ENCODE measurements at regions not wholly inside any gene's neighbourhood (a gene's known extent, or its start where the extent isn't known, plus 50 kb on each side); places are given as distances from the start of the nearest gene placed in this dataset.
"Not testable (repeated sequence)": the region's sequence is repeated elsewhere in the genome, so short reads cannot be mapped to it uniquely, and the experiment has no call there.

DNA sequence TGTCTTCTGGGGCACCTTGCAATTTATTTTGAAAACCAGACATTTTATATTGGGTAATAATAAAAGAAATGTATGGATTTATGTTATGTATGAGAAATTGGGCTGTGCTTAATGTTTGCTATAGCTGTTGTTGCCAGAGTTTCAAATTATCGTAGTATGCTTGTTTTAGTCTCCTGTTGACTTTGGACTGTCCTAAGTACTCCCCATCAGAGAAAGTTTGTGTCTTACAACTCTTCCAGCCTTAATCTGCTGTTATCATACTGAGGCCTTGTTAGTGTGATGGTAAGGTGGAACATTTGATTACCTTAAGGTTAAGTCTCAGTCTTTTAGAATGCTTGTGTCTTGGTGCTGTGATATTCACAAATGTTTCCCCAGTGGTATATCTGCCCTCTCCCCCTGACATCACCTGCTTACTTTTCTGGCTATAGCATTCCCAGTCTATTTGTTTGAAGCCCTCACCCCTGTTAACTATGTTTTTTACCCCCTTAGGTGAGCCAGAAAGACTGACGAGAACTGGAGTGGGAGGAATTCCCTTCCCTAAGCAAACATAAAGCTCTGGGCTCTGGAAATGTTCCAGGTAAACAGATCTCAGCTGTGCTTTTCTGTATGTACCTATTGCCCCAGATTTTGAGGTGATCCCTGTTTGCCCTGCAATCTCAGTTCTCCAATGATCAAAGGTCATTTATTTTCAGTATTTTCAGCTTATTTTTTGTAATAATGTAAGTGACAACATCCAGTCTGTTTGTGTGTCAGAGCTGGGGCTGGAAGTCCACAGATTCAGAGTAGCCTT lies 581.1 kb upstream of the CITED2 start:
- CTCF ChIA-PET = interaction anchor here (0.7 kb wide), 1 partner anchor 256 kb away, joined by 3 read pairs; no protein-coding TSS in a partner anchor
- Mint-ChIP-seq H3K27ac (no peak overlapping the region), H3K36me3 (ENCODE audit: low read depth) (no peaks in the 10 kb centered on the region), H3K4me3 (no peak overlapping the region), H3K4me1 (no peaks in the 10 kb centered on the region), H3K9me3 (ENCODE audit: low read depth) (peaks cover 2% of the 10 kb centered on the region), H3K27me3 (peaks cover 7% of the 10 kb centered on the region)
- ATAC-seq (no peak), DNase-seq (no peak)
- POLR2A ChIA-PET = no interaction called here
- intact Hi-C loops (cut with DNase I, micrococcal nuclease) = no loop called here

DNA sequence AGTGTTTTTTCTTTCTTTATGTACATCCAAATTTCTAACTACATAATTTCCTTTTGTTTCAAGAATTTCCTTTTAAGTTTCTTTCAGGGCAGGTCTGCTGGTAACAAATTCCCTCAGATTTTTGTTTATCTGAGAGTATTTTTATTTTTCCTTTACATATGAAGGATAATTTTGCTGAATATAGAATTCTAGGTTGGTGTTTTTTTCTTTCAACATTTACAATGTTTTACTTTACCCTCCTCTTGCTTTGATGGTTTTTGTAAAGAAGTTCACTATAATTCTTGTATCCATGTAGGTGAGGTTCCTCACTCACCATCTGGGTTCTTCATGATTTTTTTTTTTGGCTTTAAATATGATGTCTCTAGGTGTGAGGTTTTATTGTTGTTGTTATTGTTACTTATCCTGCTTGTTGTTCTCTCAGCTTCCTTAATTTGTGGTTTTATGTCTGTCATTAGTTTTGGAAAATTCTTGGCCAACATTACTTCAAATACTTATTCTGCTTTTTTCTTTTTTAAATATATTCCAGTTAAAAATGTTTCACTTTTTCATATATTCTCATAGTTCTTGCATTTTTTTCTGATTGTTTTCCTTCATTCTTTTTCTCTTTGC lies 580.1 kb upstream of the CITED2 start:
- intact Hi-C loops (cut with DNase I, micrococcal nuclease) = no loop called here
- Mint-ChIP-seq H3K9me3 (ENCODE audit: low read depth) (peaks cover 2% of the 10 kb centered on the region), H3K4me1 (no peaks in the 10 kb centered on the region), H3K27ac (no peak overlapping the region), H3K36me3 (ENCODE audit: low read depth) (no peaks in the 10 kb centered on the region), H3K27me3 (peaks cover 7% of the 10 kb centered on the region), H3K4me3 (no peak overlapping the region)
- no peak for DNase-seq
- CTCF ChIA-PET = interaction anchor here (0.7 kb wide), 1 partner anchor 255 kb away, joined by 3 read pairs; no protein-coding TSS in a partner anchor
- POLR2A ChIA-PET = no interaction called here
- no peak for ATAC-seq

DNA sequence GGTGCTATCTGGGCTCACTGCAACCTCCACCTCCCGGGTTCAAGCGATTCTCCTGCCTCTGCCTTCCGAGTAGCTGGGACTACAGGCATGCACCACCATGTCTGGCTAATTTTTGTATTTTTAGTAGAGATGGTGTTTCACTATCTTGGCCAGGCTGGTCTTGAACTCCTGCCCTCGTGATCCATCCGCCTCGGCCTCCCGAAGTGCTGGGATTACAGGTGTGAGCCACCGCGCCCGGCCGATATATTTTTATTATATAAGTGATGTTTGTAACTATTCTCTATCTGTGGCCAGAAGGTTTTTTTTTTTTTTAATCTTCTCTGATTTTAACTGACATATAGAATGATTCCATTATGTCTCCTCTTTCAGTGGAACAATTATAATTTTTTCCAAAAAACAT lies 579.3 kb upstream of the CITED2 start:
- H3K4me1 Mint-ChIP-seq; POLR2A ChIA-PET; DNase-seq; H3K27ac Mint-ChIP-seq; H3K4me3 Mint-ChIP-seq; CTCF ChIA-PET; ATAC-seq; intact Hi-C loops (cut with DNase I, micrococcal nuclease); H3K9me3 Mint-ChIP-seq (ENCODE audit: low read depth); H3K36me3 Mint-ChIP-seq (ENCODE audit: low read depth); H3K27me3 Mint-ChIP-seq: not testable (repeated sequence)

DNA sequence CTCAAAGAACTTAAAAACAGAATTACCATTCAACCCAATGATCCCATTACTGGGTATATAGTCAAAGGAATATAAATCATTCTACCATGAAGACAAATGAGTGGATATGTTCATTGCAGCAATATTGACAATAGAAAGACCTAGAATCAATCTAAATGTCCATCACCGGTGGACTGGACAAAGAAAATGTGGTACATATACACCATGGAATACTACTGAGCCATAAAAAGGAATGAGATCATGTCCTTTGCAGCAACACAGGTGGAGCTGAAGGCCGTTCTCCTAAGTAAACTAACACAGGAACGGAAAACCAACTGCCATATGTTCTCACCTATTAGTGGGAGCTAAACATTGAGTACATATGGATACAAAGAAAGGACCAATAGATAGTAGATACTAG lies 576.7 kb upstream of the CITED2 start:
- Mint-ChIP-seq H3K27ac (no peak overlapping the region), H3K36me3 (ENCODE audit: low read depth) (no peaks in the 10 kb centered on the region), H3K4me3 (no peak overlapping the region), H3K27me3 (peaks cover 7% of the 10 kb centered on the region), H3K9me3 (ENCODE audit: low read depth) (peaks cover 2% of the 10 kb centered on the region), H3K4me1 (no peaks in the 10 kb centered on the region)
- ChIA-PET POLR2A (no interaction called here), CTCF (no interaction called here)
- intact Hi-C loops (cut with DNase I, micrococcal nuclease) = no loop called here
- DNase-seq = no peak
- ATAC-seq = no peak

DNA sequence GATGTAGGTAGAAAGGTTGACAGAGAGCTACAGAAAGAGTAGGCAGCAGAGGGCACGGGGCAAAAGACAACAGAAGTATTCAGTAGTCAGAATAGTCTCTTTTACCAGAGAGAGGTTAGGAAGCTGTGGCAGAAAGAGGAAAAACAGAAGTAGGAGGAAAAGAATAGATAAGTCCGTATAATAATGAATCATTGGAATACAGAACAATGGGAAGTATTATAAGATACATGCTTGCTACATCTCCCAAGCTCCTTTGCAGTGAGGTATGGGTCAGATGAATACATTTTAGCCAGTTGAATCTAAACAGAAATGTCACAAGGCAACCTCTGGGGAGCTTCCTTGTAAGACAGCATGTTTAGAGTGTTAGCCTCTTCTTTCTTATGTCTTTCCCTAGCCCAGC lies 570.5 kb upstream of the CITED2 start:
- H3K36me3 Mint-ChIP-seq (ENCODE audit: low read depth) = no peaks in the 10 kb centered on the region
- no peak overlapping the region for H3K4me3 Mint-ChIP-seq
- H3K9me3 Mint-ChIP-seq (ENCODE audit: low read depth) = no peaks in the 10 kb centered on the region
- H3K27ac Mint-ChIP-seq = no peak overlapping the region
- H3K27me3 Mint-ChIP-seq = peaks cover 8% of the 10 kb centered on the region
- ChIA-PET POLR2A (no interaction called here), CTCF (no interaction called here)
- no peak for ATAC-seq
- intact Hi-C loops (cut with DNase I, micrococcal nuclease) = no loop called here
- H3K4me1 Mint-ChIP-seq = no peaks in the 10 kb centered on the region
- no peak for DNase-seq

DNA sequence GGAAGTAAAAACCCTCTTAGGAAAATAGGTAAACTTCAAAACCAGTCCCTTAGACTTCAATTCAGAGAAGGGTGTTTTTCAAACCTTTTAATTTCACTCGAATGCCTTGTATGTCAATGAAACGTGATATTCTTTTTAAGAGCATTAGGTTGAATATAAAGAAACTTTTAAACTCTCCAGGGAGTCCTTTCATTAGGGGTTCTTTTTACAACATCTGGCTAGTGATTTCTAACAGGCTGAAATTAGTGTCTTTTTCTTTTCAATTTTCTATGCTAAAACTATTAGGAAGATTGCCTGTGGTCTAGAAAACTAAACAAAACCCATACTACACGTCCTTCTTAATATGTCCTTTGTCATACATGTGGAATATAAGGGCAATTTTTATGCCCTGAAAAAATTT lies 569.7 kb upstream of the CITED2 start:
- ChIA-PET POLR2A (no interaction called here), CTCF (interaction anchor here (0.7 kb wide), 1 partner anchor 14 kb away, joined by 5 read pairs; no protein-coding TSS in a partner anchor)
- intact Hi-C loops (cut with DNase I, micrococcal nuclease) = no loop called here
- Mint-ChIP-seq H3K36me3 (ENCODE audit: low read depth) (no peaks in the 10 kb centered on the region), H3K4me3 (no peak overlapping the region), H3K4me1 (no peaks in the 10 kb centered on the region), H3K27ac (no peak overlapping the region), H3K9me3 (ENCODE audit: low read depth) (no peaks in the 10 kb centered on the region), H3K27me3 (peaks cover 8% of the 10 kb centered on the region)
- ATAC-seq = no peak
- no peak for DNase-seq

DNA sequence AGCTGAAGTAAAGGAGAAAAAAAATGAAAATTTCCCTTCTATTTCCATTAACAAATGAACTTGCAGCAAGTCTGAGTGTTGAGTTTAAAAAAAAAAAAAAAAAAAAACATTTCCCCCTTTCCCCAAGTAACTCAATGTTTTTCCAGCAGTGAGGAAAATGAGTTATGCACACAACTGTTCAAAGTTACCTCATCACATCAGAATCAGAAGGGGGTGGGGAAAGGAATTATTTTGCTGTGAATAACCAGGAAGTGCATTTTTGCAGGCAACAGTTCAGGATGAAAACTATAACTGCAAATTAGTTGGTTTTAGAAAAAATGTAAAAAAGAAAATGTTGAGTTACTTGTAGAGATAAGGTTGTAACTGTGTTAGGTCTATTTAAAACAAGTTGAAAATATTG lies 568.9 kb upstream of the CITED2 start:
- H3K27me3 Mint-ChIP-seq = peaks cover 8% of the 10 kb centered on the region
- POLR2A ChIA-PET = interaction anchor here (0.6 kb wide), 1 partner anchor 18 kb away, joined by 3 read pairs; no protein-coding TSS in a partner anchor
- intact Hi-C loops (cut with DNase I, micrococcal nuclease) = no loop called here
- H3K36me3 Mint-ChIP-seq (ENCODE audit: low read depth) = no peaks in the 10 kb centered on the region
- CTCF ChIA-PET = no interaction called here
- no peaks in the 10 kb centered on the region for H3K4me1 Mint-ChIP-seq
- no peaks in the 10 kb centered on the region for H3K9me3 Mint-ChIP-seq (ENCODE audit: low read depth)
- H3K4me3 Mint-ChIP-seq = no peak overlapping the region
- ATAC-seq = no peak
- no peak overlapping the region for H3K27ac Mint-ChIP-seq
- no peak for DNase-seq

DNA sequence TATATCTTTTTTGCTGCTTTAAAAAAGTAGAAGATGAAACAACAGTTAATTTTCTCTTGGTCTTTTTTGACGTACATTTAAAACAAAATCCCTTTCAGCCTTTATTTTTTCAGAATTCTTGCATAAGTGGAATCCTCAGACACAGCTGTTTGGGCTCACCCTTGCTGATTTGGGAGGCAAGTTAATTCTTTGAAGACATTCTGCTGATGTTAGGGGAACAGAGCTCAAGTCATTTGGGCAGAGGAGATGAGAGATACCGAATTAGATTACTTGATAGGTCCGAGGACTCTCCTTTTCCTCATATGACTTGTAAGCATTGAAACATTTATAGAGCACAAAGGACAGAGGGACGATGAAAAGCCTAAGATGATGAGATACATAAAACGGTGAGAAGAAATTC lies 567.9 kb upstream of the CITED2 start:
- H3K27ac Mint-ChIP-seq = no peak overlapping the region
- no peaks in the 10 kb centered on the region for H3K9me3 Mint-ChIP-seq (ENCODE audit: low read depth)
- POLR2A ChIA-PET = no interaction called here
- no peaks in the 10 kb centered on the region for H3K4me1 Mint-ChIP-seq
- peaks cover 8% of the 10 kb centered on the region for H3K27me3 Mint-ChIP-seq
- CTCF ChIA-PET = interaction anchor here (0.7 kb wide), 1 partner anchor 277 kb away, joined by 3 read pairs; no protein-coding TSS in a partner anchor
- H3K36me3 Mint-ChIP-seq (ENCODE audit: low read depth) = no peaks in the 10 kb centered on the region
- ATAC-seq (no peak), DNase-seq (no peak)
- intact Hi-C loops (cut with DNase I, micrococcal nuclease) = no loop called here
- no peak overlapping the region for H3K4me3 Mint-ChIP-seq

DNA sequence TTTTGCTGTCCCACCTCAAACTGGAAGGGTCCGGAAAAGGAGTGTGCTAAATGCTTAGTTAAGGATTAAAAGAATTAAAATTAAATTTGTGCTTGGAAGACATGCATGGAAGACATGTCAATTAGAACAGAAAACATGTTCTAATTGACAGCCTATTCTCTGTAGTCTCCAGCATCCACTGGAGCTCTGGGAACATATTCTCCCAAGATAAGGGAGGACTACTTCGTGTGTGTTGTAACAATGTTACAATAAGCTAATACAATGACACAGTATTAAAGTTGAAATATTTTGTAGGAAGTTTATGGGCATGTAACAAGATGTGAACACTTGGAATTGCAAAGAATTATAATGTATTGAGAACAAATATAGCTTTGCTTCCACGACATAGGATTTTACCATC lies 567.4 kb upstream of the CITED2 start:
- no peaks in the 10 kb centered on the region for H3K36me3 Mint-ChIP-seq (ENCODE audit: low read depth)
- ChIA-PET CTCF (interaction anchor here (0.7 kb wide), 2 partner anchors 242 to 277 kb away, joined by 3 read pairs; no protein-coding TSS in a partner anchor), POLR2A (no interaction called here)
- H3K9me3 Mint-ChIP-seq (ENCODE audit: low read depth) = no peaks in the 10 kb centered on the region
- DNase-seq (no peak), ATAC-seq (no peak)
- H3K27me3 Mint-ChIP-seq = peaks cover 8% of the 10 kb centered on the region
- H3K27ac Mint-ChIP-seq = no peak overlapping the region
- intact Hi-C loops (cut with DNase I, micrococcal nuclease) = no loop called here
- H3K4me1 Mint-ChIP-seq = no peaks in the 10 kb centered on the region
- H3K4me3 Mint-ChIP-seq = no peak overlapping the region

DNA sequence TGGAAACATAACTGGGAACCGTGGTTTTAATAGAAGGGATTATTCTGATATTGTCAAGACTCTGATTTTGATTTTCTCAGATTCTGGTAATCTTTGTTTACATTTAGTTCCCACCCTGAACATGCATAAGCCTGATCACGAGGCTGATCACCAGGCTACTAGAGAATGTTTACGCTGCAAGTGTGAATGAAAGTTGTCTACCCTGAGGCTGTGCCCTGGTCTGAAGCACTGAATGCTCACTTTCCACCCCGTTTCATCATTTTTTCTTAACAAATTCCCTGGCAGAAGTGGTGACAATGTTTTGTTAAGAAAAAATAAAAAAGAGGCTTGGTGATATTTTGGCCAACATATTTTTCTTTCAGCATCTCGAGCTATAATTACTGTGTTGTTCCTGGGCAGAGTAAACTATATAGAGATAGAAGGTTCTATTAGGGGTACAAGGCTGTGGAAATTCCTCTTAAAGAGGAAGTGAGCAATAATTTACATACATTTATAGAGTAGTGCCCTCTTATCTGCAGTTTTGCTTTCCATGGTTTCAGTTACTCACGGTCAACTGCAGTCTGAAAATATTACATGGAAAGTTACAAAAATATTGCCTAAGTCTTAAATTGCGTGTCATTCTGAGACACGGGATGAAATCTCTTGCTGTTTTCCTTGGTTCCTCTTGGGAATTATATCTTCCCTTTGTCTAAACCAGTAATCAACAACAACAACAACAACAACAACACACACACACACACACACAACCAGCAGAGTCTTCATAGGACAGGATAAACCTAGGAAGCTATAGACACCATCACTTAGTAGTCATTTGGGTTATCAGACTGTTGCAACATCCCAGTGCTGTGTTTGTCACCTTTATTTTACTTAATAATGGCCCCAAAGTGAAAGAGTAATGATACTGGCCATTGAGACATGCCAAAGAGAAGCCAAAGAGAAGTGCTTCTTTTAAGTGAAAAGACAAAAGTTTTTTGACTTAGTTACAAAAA lies 566.6 kb upstream of the CITED2 start:
- ChIA-PET POLR2A (no interaction called here), CTCF (interaction anchor here (0.7 to 1.1 kb wide), 2 partner anchors 241 to 571 kb away, joined by 3 to 4 read pairs; no protein-coding TSS in a partner anchor)
- no peaks in the 10 kb centered on the region for H3K4me1 Mint-ChIP-seq
- H3K27me3 Mint-ChIP-seq = peaks cover 6% of the 10 kb centered on the region
- no peaks in the 10 kb centered on the region for H3K36me3 Mint-ChIP-seq (ENCODE audit: low read depth)
- DNase-seq (no peak), ATAC-seq (no peak)
- no peak overlapping the region for H3K27ac Mint-ChIP-seq
- no peaks in the 10 kb centered on the region for H3K9me3 Mint-ChIP-seq (ENCODE audit: low read depth)
- H3K4me3 Mint-ChIP-seq = no peak overlapping the region
- intact Hi-C loops (cut with DNase I, micrococcal nuclease) = no loop called here

DNA sequence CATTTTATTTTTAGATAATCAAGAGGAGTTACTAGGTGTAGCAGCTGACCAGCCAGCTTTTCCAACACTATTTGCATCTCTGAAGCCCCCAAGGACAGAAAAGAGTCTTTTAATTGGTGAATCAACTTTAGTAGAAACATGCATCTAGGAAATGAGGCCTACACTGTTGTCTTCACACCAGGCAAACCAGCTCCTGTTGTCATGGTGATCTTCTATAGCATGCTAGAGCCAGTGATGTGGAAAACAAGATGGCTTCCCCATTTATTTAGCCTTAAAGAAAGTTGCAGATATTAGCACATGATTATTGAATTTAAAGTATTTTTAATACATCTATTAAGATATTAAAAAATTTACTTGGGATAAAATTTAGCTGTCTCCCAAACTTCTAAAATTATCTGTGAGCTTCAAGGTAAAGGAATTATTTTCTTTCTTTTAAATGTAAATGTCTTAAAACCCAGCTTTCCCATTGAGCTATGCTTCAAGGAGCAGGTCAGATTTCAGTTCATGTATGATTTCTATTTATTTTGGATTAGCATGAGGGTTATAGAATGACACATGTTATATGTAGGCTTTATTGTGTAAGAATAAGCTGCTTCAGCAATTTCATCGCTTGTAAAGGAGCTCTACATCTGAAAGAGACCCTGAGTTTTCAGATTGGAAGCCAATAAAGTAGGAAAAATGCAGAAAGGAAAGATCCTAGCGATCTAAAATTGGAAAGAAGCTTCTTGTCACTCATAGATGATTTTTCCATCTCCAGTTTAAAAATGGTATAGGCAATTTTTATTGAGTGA lies 564.9 kb upstream of the CITED2 start:
- no peaks in the 10 kb centered on the region for H3K4me1 Mint-ChIP-seq
- ChIA-PET POLR2A (no interaction called here), CTCF (interaction anchor here (1.1 kb wide), 1 partner anchor 569 kb away, joined by 4 read pairs; no protein-coding TSS in a partner anchor)
- H3K27me3 Mint-ChIP-seq = peaks cover 6% of the 10 kb centered on the region
- H3K9me3 Mint-ChIP-seq (ENCODE audit: low read depth) = no peaks in the 10 kb centered on the region
- H3K4me3 Mint-ChIP-seq = no peak overlapping the region
- no peak overlapping the region for H3K27ac Mint-ChIP-seq
- H3K36me3 Mint-ChIP-seq (ENCODE audit: low read depth) = no peaks in the 10 kb centered on the region
- ATAC-seq (no peak), DNase-seq (no peak)
- intact Hi-C loops (cut with DNase I, micrococcal nuclease) = no loop called here
